ENCODE measurements at regions not wholly inside any gene's neighbourhood (a gene's known extent, or its start where the extent isn't known, plus 50 kb on each side); places are given as distances from the start of the nearest gene placed in this dataset.

- TF ChIP-seq POLR2A (IDR thresholded peaks at IDR 0.05) (no peak), CTCF (IDR thresholded peaks at IDR 0.05) (no peak)
Observed at GRCh38 chr11:93268287-93269040, 62.1 kb upstream of the DEUP1 start.
